Endothelial cell of umbilical vein (primary cell): ENCODE measurements at regions not wholly inside any gene's neighbourhood (a gene's known extent, or its start where the extent isn't known, plus 50 kb on each side); places are given as distances from the start of the nearest gene placed in this dataset.

Experiments
- BruUV-seq: library from RNA; stranded (reverse); fragments of 400-500 nt; replicated peaks from 2 replicates; lab custom pipeline; 2021; lab: Mats Ljungman, UMichigan
- CTCF ChIA-PET: fragments of 300-600, 350-600 bp; sonication (Branson Sonifier 250); formaldehyde crosslinking; loops from one replicate; lab custom pipeline; 2021; ENCODE audit warnings: antibody characterized with exemption, inconsistent platforms; lab: Charles Lee
- POLR2A ChIA-PET: fragments of 300-600, 350-600 bp; sonication (Branson Sonifier 250); formaldehyde crosslinking; loops from one replicate; lab custom pipeline; 2021; ENCODE audit warnings: antibody characterized with exemption, inconsistent platforms; lab: Charles Lee
- DNase-seq: peaks from one replicate; pipeline ENCODE4 v3.0.0-alpha.2; 2011; ENCODE audit warnings: low read depth, low spot score
- FAIRE-seq: peaks from 2 replicates; lab custom pipeline; 2011; peaks lifted over from hg19 to GRCh38; lab: Jason Lieb, UNC
- H2AFZ ChIP-seq: 2 replicates; pipeline ENCODE4 v1.6.0; 2012; ENCODE audit warnings: low read depth, low read length, control low read depth, inconsistent platforms
- H3K27ac ChIP-seq: 2 replicates; pipeline ENCODE4 v1.5.1; 2011; ENCODE audit warnings: low read depth, mild to moderate bottlenecking, control low read depth, low read length, moderate library complexity; ENCODE audit not compliant: insufficient read depth
- H3K27me3 ChIP-seq, 2 experiments: 2 replicates each; pipeline versions ENCODE4 v1.6.0 to v1.6.1; 2011; ENCODE audit warnings: low read length in 2 of 2, mixed read lengths in 1 of 2; ENCODE audit not compliant: control insufficient read depth in 2 of 2, insufficient read depth in 2 of 2
- H3K36me3 ChIP-seq, 2 experiments: 2 replicates in 1 of 2; 3 replicates in 1 of 2; pipeline ENCODE4 v1.5.1; 2011; ENCODE audit warnings: low read length in 2 of 2, mild to moderate bottlenecking in 1 of 2, moderate library complexity in 1 of 2; ENCODE audit not compliant: control insufficient read depth in 2 of 2, insufficient read depth in 2 of 2; ENCODE audit errors: extremely low read depth in 1 of 2
- H3K4me1 ChIP-seq: 3 replicates; pipeline ENCODE4 v1.5.1; 2011; ENCODE audit warnings: mild to moderate bottlenecking, low read length; ENCODE audit not compliant: control insufficient read depth, insufficient read depth; ENCODE audit errors: extremely low read depth
- H3K4me2 ChIP-seq: 2 replicates; pipeline ENCODE4 v1.6.1; 2011; ENCODE audit warnings: low read length, control low read depth, mixed read lengths; ENCODE audit not compliant: insufficient read depth
- H3K4me3 ChIP-seq, 3 experiments: fragments of 200-600 bp in 1 of 3; sonication (generic), shearing (Covaris generic) in 1 of 3; replicated peaks in 1 of 3; 2 replicates each; pipeline ENCODE4 v1.5.1; 2011 to 2016; ENCODE audit warnings: control low read depth in 3 of 3, low read length in 3 of 3, mild to moderate bottlenecking in 2 of 3, inconsistent platforms in 1 of 3, low read depth in 1 of 3, moderate library complexity in 1 of 3; ENCODE audit not compliant: insufficient read depth in 1 of 3
- H3K79me2 ChIP-seq: 2 replicates; pipeline ENCODE4 v1.6.0; 2012; ENCODE audit warnings: low read length, inconsistent platforms; ENCODE audit not compliant: control insufficient read depth, insufficient read depth
- H3K9ac ChIP-seq: replicated peaks from 2 replicates; pipeline ENCODE3; 2011; ENCODE audit warnings: low read length, control low read depth; ENCODE audit not compliant: insufficient read depth; ENCODE audit errors: extremely low read depth
- H3K9me1 ChIP-seq: replicated peaks from 3 replicates; pipeline ENCODE4 v1.6.0; 2011; ENCODE audit warnings: mild to moderate bottlenecking, low read length; ENCODE audit not compliant: control insufficient read depth, insufficient read depth; ENCODE audit errors: extremely low read depth
- H3K9me3 ChIP-seq: replicated peaks from 2 replicates; pipeline ENCODE4 v1.5.1; 2012; ENCODE audit warnings: low read length, inconsistent platforms; ENCODE audit not compliant: control insufficient read depth, insufficient read depth
- H4K20me1 ChIP-seq: replicated peaks from 2 replicates; pipeline ENCODE3; 2011; ENCODE audit warnings: mild to moderate bottlenecking, low read length; ENCODE audit not compliant: control insufficient read depth, insufficient read depth; ENCODE audit errors: extremely low read depth
- EZH2 ChIP-seq: IDR thresholded peaks from 2 replicates; pipeline ENCODE4 v1.6.1; 2012; ENCODE audit warnings: borderline replicate concordance, low read depth, mild to moderate bottlenecking, moderate library complexity, low read length, inconsistent platforms; ENCODE audit not compliant: severe bottlenecking
- FOS ChIP-seq: IDR thresholded peaks from 2 replicates; pipeline ENCODE4 v1.6.1; 2011; ENCODE audit warnings: mild to moderate bottlenecking, low read length, moderate library complexity, borderline replicate concordance; ENCODE audit not compliant: insufficient read depth
- GATA2 ChIP-seq: IDR thresholded peaks from 2 replicates; pipeline ENCODE4 v1.7.0; 2011; ENCODE audit warnings: low read depth, mild to moderate bottlenecking, moderate library complexity, mixed read lengths, low read length; ENCODE audit not compliant: insufficient read length, insufficient read depth
- JUN ChIP-seq: IDR thresholded peaks from 2 replicates; pipeline ENCODE4 v1.6.1; 2011; ENCODE audit warnings: borderline replicate concordance, low read depth; ENCODE audit not compliant: insufficient read length, insufficient read depth
- MYC ChIP-seq: IDR thresholded peaks from one replicate; pipeline ENCODE4 v1.6.1; 2011; ENCODE audit warnings: mild to moderate bottlenecking, low read depth, low read length
- POLR2A ChIP-seq: IDR thresholded peaks from 2 replicates; pipeline ENCODE4 v1.6.1; 2012; ENCODE audit warnings: low read depth, mild to moderate bottlenecking, control low read depth, low read length
- POLR2AphosphoS5 ChIP-seq: IDR thresholded peaks from 2 replicates; pipeline ENCODE4 v1.6.1; 2012; ENCODE audit warnings: low read depth, mild to moderate bottlenecking, control low read depth, low read length, moderate library complexity; ENCODE audit not compliant: insufficient read depth
- dilution Hi-C: fragments of 300-500 bp; cut with MboI; formaldehyde crosslinking; loops from one replicate; pipeline ENCODE4 v1.15.0; 2019; ENCODE audit warnings: low sequenced_read_pairs; ENCODE audit not compliant: extremely low pct_ligation_motif_present
- intact Hi-C: fragments of 100-400 bp; cut with micrococcal nuclease; formaldehyde crosslinking; loops from one replicate; pipeline ENCODE4 v1.10.0; 2022
- TF ChIP-seq, protein P1 (sequence below), 2 donors: IDR thresholded peaks; 1 replicate in 1 of 2; 2 replicates in 1 of 2; pipeline ENCODE4 v1.5.1; 2011; ENCODE audit warnings: low read length in 2 of 2, mild to moderate bottlenecking in 2 of 2, moderate library complexity in 2 of 2, control low read depth in 1 of 2, inconsistent platforms in 1 of 2, low read depth in 1 of 2; ENCODE audit not compliant: insufficient read depth in 1 of 2; ENCODE audit errors: extremely low read depth in 1 of 2
- TF ChIP-seq, protein P2 (sequence below): IDR thresholded peaks from 2 replicates; pipeline ENCODE4 v1.6.1; 2011; ENCODE audit not compliant: insufficient read depth, insufficient read length

DNA sequence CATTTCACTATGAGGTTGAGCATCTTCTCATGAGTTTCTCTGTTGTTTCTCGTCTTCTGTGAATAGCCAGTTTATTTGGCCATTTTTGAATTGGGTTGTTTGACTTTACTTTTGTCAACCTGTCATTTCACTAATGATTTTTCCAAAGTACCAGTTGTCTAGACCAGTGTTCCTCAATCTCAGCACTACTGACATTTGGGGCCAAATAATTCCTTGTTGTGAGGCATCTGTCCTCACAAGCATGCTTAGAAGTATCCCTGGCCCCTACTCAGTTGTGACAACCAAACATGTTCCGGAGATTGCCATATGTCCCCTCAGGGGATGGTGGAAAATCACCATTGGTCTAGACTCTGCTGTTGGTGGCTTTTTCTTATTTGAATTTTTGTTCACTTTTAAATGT lies 87.7 kb upstream of the GNAZ start:
- Histone ChIP-seq H3K4me1 (no peaks in the 10 kb centered on the region), H3K4me3 (no peak overlapping the region), H3K27me3 (peaks cover 6 to 7% of the 10 kb centered on the region in 2 experiments), H4K20me1 (no peaks in the 10 kb centered on the region), H3K79me2 (no peaks in the 10 kb centered on the region), H3K4me2 (no peak overlapping the region), H3K36me3 (no peaks in the 10 kb centered on the region), H3K27ac (no peak overlapping the region), H3K9me1 (no peaks in the 10 kb centered on the region), H3K9ac (no peak overlapping the region), H2AFZ (no peak overlapping the region), H3K9me3 (no peaks in the 10 kb centered on the region)
- intact Hi-C loops, result no loop called here
- ChIA-PET POLR2A (no interaction called here), CTCF (no interaction called here)
- TF ChIP-seq MYC (no peak), POLR2A (no peak), GATA2 (no peak), EZH2 (no peak), FOS (no peak), JUN (no peak), POLR2AphosphoS5 (no peak)
- TF ChIP-seq, protein P1, sequence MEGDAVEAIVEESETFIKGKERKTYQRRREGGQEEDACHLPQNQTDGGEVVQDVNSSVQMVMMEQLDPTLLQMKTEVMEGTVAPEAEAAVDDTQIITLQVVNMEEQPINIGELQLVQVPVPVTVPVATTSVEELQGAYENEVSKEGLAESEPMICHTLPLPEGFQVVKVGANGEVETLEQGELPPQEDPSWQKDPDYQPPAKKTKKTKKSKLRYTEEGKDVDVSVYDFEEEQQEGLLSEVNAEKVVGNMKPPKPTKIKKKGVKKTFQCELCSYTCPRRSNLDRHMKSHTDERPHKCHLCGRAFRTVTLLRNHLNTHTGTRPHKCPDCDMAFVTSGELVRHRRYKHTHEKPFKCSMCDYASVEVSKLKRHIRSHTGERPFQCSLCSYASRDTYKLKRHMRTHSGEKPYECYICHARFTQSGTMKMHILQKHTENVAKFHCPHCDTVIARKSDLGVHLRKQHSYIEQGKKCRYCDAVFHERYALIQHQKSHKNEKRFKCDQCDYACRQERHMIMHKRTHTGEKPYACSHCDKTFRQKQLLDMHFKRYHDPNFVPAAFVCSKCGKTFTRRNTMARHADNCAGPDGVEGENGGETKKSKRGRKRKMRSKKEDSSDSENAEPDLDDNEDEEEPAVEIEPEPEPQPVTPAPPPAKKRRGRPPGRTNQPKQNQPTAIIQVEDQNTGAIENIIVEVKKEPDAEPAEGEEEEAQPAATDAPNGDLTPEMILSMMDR (IDR thresholded peaks at IDR 0.05; ENCODE audit: extremely low read depth in 1 of 2, insufficient read depth in 1 of 2, low read depth in 1 of 2, low read length in 2 of 2), result no peak
- TF ChIP-seq, protein P2, sequence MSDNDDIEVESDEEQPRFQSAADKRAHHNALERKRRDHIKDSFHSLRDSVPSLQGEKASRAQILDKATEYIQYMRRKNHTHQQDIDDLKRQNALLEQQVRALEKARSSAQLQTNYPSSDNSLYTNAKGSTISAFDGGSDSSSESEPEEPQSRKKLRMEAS, result no peak
- FAIRE-seq (no peak), DNase-seq (no peak)
- BruUV-seq, result no TSS peak
- dilution Hi-C loops, result no loop called here
